ENCODE measurements at regions not wholly inside any gene's neighbourhood (a gene's known extent, or its start where the extent isn't known, plus 50 kb on each side); places are given as distances from the start of the nearest gene placed in this dataset.

- DNase-seq: no peak
Measured at GRCh38 chr17:73694491-73694890, 50.2 kb upstream of the SDK2 start.

- no peak for DNase-seq
Measured at GRCh38 chr17:73695035-73695738, 50.9 kb upstream of the SDK2 start.

GRCh38 chr17:73696251-73696650, 52.0 kb upstream of the SDK2 start:
- DNase-seq: no peak

GRCh38 chr17:73697872-73698271, 53.6 kb upstream of the SDK2 start:
- peak in 1 of 56 donors; percentile 9 for DNase-seq

GRCh38 chr17:73698966-73699365, 54.7 kb upstream of the SDK2 start:
- no peak for DNase-seq

- DNase-seq: no peak
Measured at GRCh38 chr17:73701701-73702100, 57.5 kb upstream of the SDK2 start.

- no peak for DNase-seq
Measured at GRCh38 chr17:73703192-73703591, 58.9 kb upstream of the SDK2 start.

- DNase-seq: no peak
Measured at GRCh38 chr17:73703917-73704316, 59.7 kb upstream of the SDK2 start.

GRCh38 chr17:73705594-73705993, 61.3 kb upstream of the SDK2 start:
- DNase-seq: peak in 18 of 56 donors; percentile 3 to 57 (median 22)

GRCh38 chr17:73706428-73706827, 62.2 kb upstream of the SDK2 start:
- DNase-seq: no peak

- DNase-seq: peak in 3 of 56 donors; percentile 4 to 28 (median 12)
Measured at GRCh38 chr17:73706858-73707257, 62.6 kb upstream of the SDK2 start.

- DNase-seq: no peak
Measured at GRCh38 chr17:73707358-73707757, 63.1 kb upstream of the SDK2 start.

- DNase-seq: peak in 41 of 56 donors; percentile 2 to 77 (median 31)
Measured at GRCh38 chr17:73710095-73710592, 65.9 kb upstream of the SDK2 start.

- DNase-seq: no peak
Measured at GRCh38 chr17:73711184-73711583, 66.9 kb upstream of the SDK2 start.

- DNase-seq: no peak
Measured at GRCh38 chr17:73711916-73712315, 67.7 kb upstream of the SDK2 start.

GRCh38 chr17:73713136-73713535, 68.9 kb upstream of the SDK2 start:
- no peak for DNase-seq

- no peak for DNase-seq
Measured at GRCh38 chr17:73715769-73716168, 71.5 kb upstream of the SDK2 start.

GRCh38 chr17:73717690-73718089, 73.4 kb upstream of the SDK2 start:
- DNase-seq: no peak

GRCh38 chr17:73718362-73718761, 74.1 kb upstream of the SDK2 start:
- DNase-seq: no peak

GRCh38 chr17:73718912-73719311, 74.7 kb upstream of the SDK2 start:
- peak in 6 of 56 donors; percentile 5 to 40 (median 32) for DNase-seq

GRCh38 chr17:73719588-73720071, 75.4 kb upstream of the SDK2 start:
- peak in 53 of 56 donors; percentile 28 to 94 (median 79) for DNase-seq

GRCh38 chr17:73720187-73720834, 76.1 kb upstream of the SDK2 start:
- DNase-seq: peak in 5 of 56 donors; percentile 13 to 46 (median 35)

GRCh38 chr17:73722165-73722564, 77.9 kb upstream of the SDK2 start:
- DNase-seq: no peak
